Mesenchymal stem cell (in vitro differentiated cells and primary cell): ENCODE measurements at regions not wholly inside any gene's neighbourhood (a gene's known extent, or its start where the extent isn't known, plus 50 kb on each side); places are given as distances from the start of the nearest gene placed in this dataset.
A peak's percentile ranks its signal among the peaks of the same experiment; 100 is the strongest.

Experiments used
- DNase-seq: peaks from one replicate; pipeline ENCODE4 v3.0.0-alpha.2; 2013
- H2AFZ ChIP-seq: one replicate; pipeline ENCODE4 v1.6.1; 2013; ENCODE audit warnings: low read depth, mild to moderate bottlenecking, control low read depth, inconsistent platforms, low read length, moderate library complexity
- H2AK5ac ChIP-seq: 2 replicates; pipeline ENCODE4 v1.6.1; 2013; ENCODE audit warnings: low read length, moderate library complexity, mild to moderate bottlenecking, inconsistent platforms; ENCODE audit not compliant: severe bottlenecking
- H2BK120ac ChIP-seq: one replicate; pipeline ENCODE4 v1.6.1; 2013; ENCODE audit warnings: low read depth, mild to moderate bottlenecking, inconsistent platforms, low read length, moderate library complexity
- H2BK12ac ChIP-seq, 2 experiments: one replicate each; pipeline ENCODE4 v1.6.1; 2013; ENCODE audit warnings: inconsistent platforms in 2 of 2, low read length in 2 of 2, mild to moderate bottlenecking in 2 of 2, moderate library complexity in 2 of 2, control low read depth in 1 of 2
- H2BK15ac ChIP-seq: one replicate; pipeline ENCODE4 v1.6.1; 2013; ENCODE audit warnings: mild to moderate bottlenecking, low read depth, inconsistent platforms; ENCODE audit not compliant: poor library complexity, severe bottlenecking
- H2BK5ac ChIP-seq: 2 replicates; pipeline ENCODE4 v1.6.1; 2013; ENCODE audit warnings: low read depth, mild to moderate bottlenecking, low read length, control low read depth, inconsistent platforms; ENCODE audit not compliant: poor library complexity, severe bottlenecking
- H3K14ac ChIP-seq, 2 experiments: one replicate each; pipeline ENCODE4 v1.6.1; 2013; ENCODE audit warnings: inconsistent platforms in 2 of 2, low read length in 2 of 2, control low read depth in 1 of 2, mild to moderate bottlenecking in 1 of 2, moderate library complexity in 1 of 2
- H3K18ac ChIP-seq, 2 experiments: one replicate each; pipeline ENCODE4 v1.6.1; 2013; ENCODE audit warnings: inconsistent platforms in 2 of 2, low read length in 2 of 2, control low read depth in 1 of 2, low read depth in 1 of 2, mild to moderate bottlenecking in 1 of 2
- H3K23ac ChIP-seq, 2 experiments: one replicate each; pipeline ENCODE4 v1.6.1; 2013; ENCODE audit warnings: inconsistent platforms in 2 of 2, low read length in 2 of 2, mild to moderate bottlenecking in 2 of 2, moderate library complexity in 2 of 2, control low read depth in 1 of 2
- H3K27ac ChIP-seq: 2 replicates; pipeline ENCODE4 v1.5.1; 2013; ENCODE audit warnings: mild to moderate bottlenecking, moderate library complexity, low read length, control low read depth, inconsistent platforms; ENCODE audit not compliant: poor library complexity, severe bottlenecking
- H3K27me3 ChIP-seq, 2 experiments: 2 replicates each; pipeline versions ENCODE4 v1.6.1 to v1.7.0; 2013; ENCODE audit warnings: low read length in 2 of 2, mild to moderate bottlenecking in 2 of 2, moderate library complexity in 2 of 2, control low read depth in 1 of 2, inconsistent platforms in 1 of 2; ENCODE audit not compliant: control insufficient read depth in 1 of 2, insufficient read depth in 1 of 2
- H3K36me3 ChIP-seq, 2 experiments: 2 replicates each; pipeline versions ENCODE4 v1.6.1 to v1.7.0; 2013; ENCODE audit warnings: low read length in 2 of 2, control low read depth in 1 of 2, inconsistent platforms in 1 of 2, low read depth in 1 of 2, mild to moderate bottlenecking in 1 of 2; ENCODE audit not compliant: insufficient read depth in 2 of 2, control insufficient read depth in 1 of 2
- H3K4ac ChIP-seq, 2 experiments: one replicate each; pipeline ENCODE4 v1.6.1; 2013; ENCODE audit warnings: inconsistent platforms in 2 of 2, low read length in 2 of 2, mild to moderate bottlenecking in 2 of 2, moderate library complexity in 2 of 2, control low read depth in 1 of 2, low read depth in 1 of 2
- H3K4me1 ChIP-seq: 2 replicates; pipeline ENCODE4 v1.6.1; 2013; ENCODE audit warnings: low read depth, low read length, control low read depth; ENCODE audit not compliant: control insufficient read depth, insufficient read depth
- H3K4me2 ChIP-seq: 2 replicates; pipeline ENCODE4 v1.6.1; 2013; ENCODE audit warnings: low read length, mild to moderate bottlenecking, inconsistent platforms; ENCODE audit not compliant: poor library complexity, severe bottlenecking
- H3K4me3 ChIP-seq, 2 experiments: 2 replicates each; pipeline versions ENCODE4 v1.5.1 to v1.7.0; 2013; ENCODE audit warnings: low read length in 2 of 2, mild to moderate bottlenecking in 2 of 2, control low read depth in 1 of 2, low read depth in 1 of 2; ENCODE audit not compliant: insufficient read depth in 1 of 2
- H3K79me1 ChIP-seq: replicated peaks from 2 replicates; pipeline ENCODE4 v1.6.1; 2013; ENCODE audit warnings: mild to moderate bottlenecking, control low read depth, low read length, inconsistent platforms; ENCODE audit not compliant: poor library complexity, severe bottlenecking
- H3K9ac ChIP-seq: 2 replicates; pipeline ENCODE4 v1.7.0; 2013; ENCODE audit warnings: mild to moderate bottlenecking, low read length, moderate library complexity
- H3K9me3 ChIP-seq: 2 replicates; pipeline ENCODE4 v1.7.0; 2013; ENCODE audit warnings: mild to moderate bottlenecking, low read length; ENCODE audit not compliant: control insufficient read depth
- H4K8ac ChIP-seq: one replicate; pipeline ENCODE4 v1.6.1; 2013; ENCODE audit warnings: inconsistent platforms, mild to moderate bottlenecking, low read length, moderate library complexity
- H4K91ac ChIP-seq: one replicate; pipeline ENCODE4 v1.6.1; 2013; ENCODE audit warnings: mild to moderate bottlenecking, low read length, inconsistent platforms
- WGBS: methylation state at CpG from one replicate; pipeline ENCODE4 v1.1.7; 2013; ENCODE audit warnings: mixed read lengths; 5-methylcytosine and 5-hydroxymethylcytosine counted together

GRCh38 chr4:4613126-4613465 is 71.2 kb upstream of the STX18 start:
- Histone ChIP-seq H3K79me1 (no peaks in the 10 kb centered on the region), H3K4me3 (no peak overlapping the region), H3K4me2 (no peak overlapping the region), H2BK12ac (no peak overlapping the region), H4K91ac (no peak overlapping the region), H3K4ac (no peak overlapping the region), H3K4me1 (no peaks in the 10 kb centered on the region), H3K9ac (peak overlapping the region; percentile 21), H3K27ac (no peak overlapping the region), H2BK5ac (no peak overlapping the region), H3K9me3 (no peaks in the 10 kb centered on the region), H2BK15ac (no peak overlapping the region), H2AFZ (no peak overlapping the region), H3K14ac (no peak overlapping the region), H2AK5ac (no peak overlapping the region), H2BK120ac (no peak overlapping the region), H3K23ac (no peak overlapping the region), H4K8ac (no peak overlapping the region), H3K18ac (no peak overlapping the region), H3K36me3 (no peaks in the 10 kb centered on the region), H3K27me3 (peaks cover 0 to 4% of the 10 kb centered on the region in 2 experiments)
- DNase-seq: peak; percentile 21
- WGBS: no CpG with 5 or more reads among the region's 2 CpGs

- Histone ChIP-seq H3K4ac (no peak overlapping the region), H3K4me1 (no peaks in the 10 kb centered on the region), H2AFZ (no peak overlapping the region), H3K23ac (no peak overlapping the region), H4K8ac (no peak overlapping the region), H2BK5ac (no peak overlapping the region), H2AK5ac (no peak overlapping the region), H3K18ac (no peak overlapping the region), H2BK15ac (no peak overlapping the region), H3K4me2 (no peak overlapping the region), H2BK120ac (no peak overlapping the region), H3K36me3 (no peaks in the 10 kb centered on the region), H3K27me3 (no peaks in the 10 kb centered on the region), H3K14ac (no peak overlapping the region), H3K9ac (no peak overlapping the region), H3K9me3 (no peaks in the 10 kb centered on the region), H4K91ac (no peak overlapping the region), H3K27ac (no peak overlapping the region), H2BK12ac (no peak overlapping the region), H3K4me3 (no peak overlapping the region), H3K79me1 (no peaks in the 10 kb centered on the region)
- no peak for DNase-seq
- 88% methylated on average over 5 of the region's 7 CpGs for WGBS
Observed at GRCh38 chr4:4610672-4611071, 68.8 kb upstream of the STX18 start.

GRCh38 chr4:4609622-4610334 is 67.9 kb upstream of the STX18 start:
- no peak overlapping the region for H3K4ac ChIP-seq
- H3K14ac ChIP-seq: no peak overlapping the region
- H3K9me3 ChIP-seq: no peaks in the 10 kb centered on the region
- no peak overlapping the region for H2AFZ ChIP-seq
- H2BK5ac ChIP-seq: no peak overlapping the region
- no peak for DNase-seq
- H3K23ac ChIP-seq: no peak overlapping the region
- H2BK120ac ChIP-seq: no peak overlapping the region
- no peak overlapping the region for H2BK12ac ChIP-seq
- no peaks in the 10 kb centered on the region for H3K4me1 ChIP-seq
- no peak overlapping the region for H2BK15ac ChIP-seq
- H4K91ac ChIP-seq: no peak overlapping the region
- H3K79me1 ChIP-seq: no peaks in the 10 kb centered on the region
- no peaks in the 10 kb centered on the region for H3K36me3 ChIP-seq
- 96% methylated on average over 9 of the region's 10 CpGs for WGBS
- no peak overlapping the region for H4K8ac ChIP-seq
- H3K9ac ChIP-seq: no peak overlapping the region
- H3K18ac ChIP-seq: no peak overlapping the region
- H3K27me3 ChIP-seq: no peaks in the 10 kb centered on the region
- H2AK5ac ChIP-seq: no peak overlapping the region
- no peak overlapping the region for H3K4me3 ChIP-seq
- H3K4me2 ChIP-seq: no peak overlapping the region
- H3K27ac ChIP-seq: no peak overlapping the region

- H3K18ac ChIP-seq: no peak overlapping the region
- 79% methylated on average over 11 of the region's 13 CpGs for WGBS
- no peak overlapping the region for H2BK120ac ChIP-seq
- H4K8ac ChIP-seq: no peak overlapping the region
- H2BK5ac ChIP-seq: no peak overlapping the region
- H3K27ac ChIP-seq: no peak overlapping the region
- no peak overlapping the region for H2AFZ ChIP-seq
- H3K9ac ChIP-seq: no peak overlapping the region
- H3K27me3 ChIP-seq: no peaks in the 10 kb centered on the region
- no peak overlapping the region for H3K4me3 ChIP-seq
- no peak overlapping the region for H2BK15ac ChIP-seq
- no peak for DNase-seq
- no peak overlapping the region for H3K23ac ChIP-seq
- peak overlapping the region in 1 of 2 experiments; percentile 39 for H2BK12ac ChIP-seq
- no peak overlapping the region for H4K91ac ChIP-seq
- H3K36me3 ChIP-seq: no peaks in the 10 kb centered on the region
- no peaks in the 10 kb centered on the region for H3K79me1 ChIP-seq
- H3K4ac ChIP-seq: no peak overlapping the region
- no peaks in the 10 kb centered on the region for H3K4me1 ChIP-seq
- no peak overlapping the region for H3K14ac ChIP-seq
- H3K9me3 ChIP-seq: no peaks in the 10 kb centered on the region
- H3K4me2 ChIP-seq: no peak overlapping the region
- no peak overlapping the region for H2AK5ac ChIP-seq
Observed at GRCh38 chr4:4608214-4608537, 66.3 kb upstream of the STX18 start.
